HG03066 (cell line): ENCODE measurements at regions not wholly inside any gene's neighbourhood (a gene's known extent, or its start where the extent isn't known, plus 50 kb on each side); places are given as distances from the start of the nearest gene placed in this dataset.
"Not testable (repeated sequence)": the region's sequence is repeated elsewhere in the genome, so short reads cannot be mapped to it uniquely, and the experiment has no call there.

ENCODE experiments used
- ATAC-seq: cut with Tn5 transposase; IDR thresholded peaks from one replicate; pipeline ENCODE4 v1.9.1; 2021; ENCODE audit warnings: low read depth; ENCODE audit not compliant: unreplicated experiment

GRCh38 chr1:58084266-58084665, 462.3 kb downstream of the OMA1 start:
- ATAC-seq = no peak

- no peak for ATAC-seq
These were observed 463.9 kb downstream of the OMA1 start for GRCh38 chr1:58082596-58082995.

DNA sequence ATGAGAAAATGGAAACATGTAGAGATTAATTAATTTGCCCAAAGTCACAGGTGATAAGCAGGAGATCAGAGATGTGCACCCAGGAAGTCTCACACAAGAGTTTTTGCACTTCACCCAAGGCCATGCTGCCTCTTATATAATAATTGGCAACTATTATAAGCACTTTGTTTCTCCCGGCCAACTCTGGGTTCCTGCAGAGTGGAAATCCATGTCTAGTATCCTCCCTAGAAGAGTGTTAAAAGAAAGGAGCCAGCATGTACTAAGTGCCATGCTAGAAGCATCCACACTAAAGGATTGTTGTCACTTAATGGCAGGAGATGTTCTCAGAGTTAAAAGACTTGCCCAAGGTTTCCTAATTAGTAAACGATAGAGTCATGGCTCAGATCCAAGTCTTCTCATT, 470.3 kb downstream of the OMA1 start:
- no peak for ATAC-seq

DNA sequence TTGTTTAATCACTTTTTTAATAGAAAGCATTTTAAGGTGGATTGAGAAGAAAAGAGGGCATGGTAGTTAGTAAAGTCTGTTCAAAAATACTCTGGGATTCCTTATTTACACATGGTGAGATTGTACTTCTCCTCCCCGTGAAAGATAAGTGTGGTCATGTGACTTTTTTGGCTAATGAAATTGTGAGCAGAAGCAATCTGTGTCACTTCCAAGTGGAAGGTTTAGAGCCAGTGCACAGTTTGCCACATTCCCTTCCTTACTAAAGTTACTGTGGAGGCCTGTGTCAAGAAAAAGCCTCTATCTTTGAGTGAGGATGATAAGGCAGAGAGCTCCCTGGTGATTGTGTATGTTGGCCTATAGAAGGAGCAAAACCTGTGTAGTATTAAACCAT, 471.3 kb downstream of the OMA1 start:
- ATAC-seq = no peak

GRCh38 chr1:58072450-58072849, 474.1 kb downstream of the OMA1 start:
- no peak for ATAC-seq

DNA sequence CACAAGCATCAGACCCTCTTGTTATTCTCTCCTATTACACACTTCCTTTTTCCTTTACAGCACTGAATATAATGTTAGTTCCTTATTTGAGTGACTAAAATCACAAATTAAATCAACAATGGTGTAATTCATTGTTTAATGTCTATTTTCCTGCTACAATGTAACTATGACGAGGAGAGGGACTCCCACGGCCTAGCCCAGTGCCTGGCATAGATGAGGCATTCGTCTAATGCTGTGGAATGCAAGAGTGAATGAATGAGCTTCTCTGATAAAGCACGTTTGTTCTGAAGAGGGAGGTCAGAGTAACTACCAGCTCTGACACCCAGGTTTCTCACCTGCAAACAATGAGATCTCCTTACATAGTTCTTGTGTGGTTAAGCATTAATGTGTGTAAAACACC, 479.4 kb downstream of the OMA1 start:
- ATAC-seq = no peak

- no peak for ATAC-seq
These were observed 481.0 kb downstream of the OMA1 start for GRCh38 chr1:58065520-58065919.

GRCh38 chr1:58064166-58064565, 482.4 kb downstream of the OMA1 start:
- ATAC-seq = no peak

GRCh38 chr1:58063095-58063494, 483.4 kb downstream of the OMA1 start:
- ATAC-seq = no peak

GRCh38 chr1:58062635-58063034, 483.9 kb downstream of the OMA1 start:
- no peak for ATAC-seq

DNA sequence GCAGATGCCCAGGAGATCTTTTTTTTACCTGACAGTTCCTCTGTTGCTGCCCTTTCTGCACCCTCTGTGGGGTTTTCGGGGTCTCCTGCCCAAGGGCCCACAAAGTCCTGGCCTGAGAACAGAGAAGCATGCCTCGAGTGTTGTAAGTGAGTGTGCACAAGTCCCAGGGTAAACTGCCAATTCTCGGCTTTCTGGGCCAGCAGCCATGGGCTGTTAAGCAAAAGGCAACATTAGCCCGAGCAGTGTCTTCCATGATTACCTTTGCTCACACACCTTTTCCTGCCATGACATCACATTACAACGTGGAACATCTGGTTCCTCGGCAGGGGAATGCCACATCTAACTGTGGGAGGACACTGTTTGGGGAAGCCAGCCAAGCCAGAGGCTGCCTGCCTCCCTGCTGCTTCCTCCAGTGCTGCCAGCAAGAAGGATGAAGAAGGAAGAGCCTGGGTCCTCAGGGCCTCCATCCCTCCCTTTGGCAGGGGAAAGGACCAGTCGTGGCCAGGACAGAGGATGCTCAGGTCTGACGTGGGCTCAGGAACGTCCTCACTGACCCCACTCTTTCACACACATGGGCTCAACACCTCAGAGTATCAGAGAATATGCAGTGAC, 485.9 kb downstream of the OMA1 start:
- no peak for ATAC-seq

DNA sequence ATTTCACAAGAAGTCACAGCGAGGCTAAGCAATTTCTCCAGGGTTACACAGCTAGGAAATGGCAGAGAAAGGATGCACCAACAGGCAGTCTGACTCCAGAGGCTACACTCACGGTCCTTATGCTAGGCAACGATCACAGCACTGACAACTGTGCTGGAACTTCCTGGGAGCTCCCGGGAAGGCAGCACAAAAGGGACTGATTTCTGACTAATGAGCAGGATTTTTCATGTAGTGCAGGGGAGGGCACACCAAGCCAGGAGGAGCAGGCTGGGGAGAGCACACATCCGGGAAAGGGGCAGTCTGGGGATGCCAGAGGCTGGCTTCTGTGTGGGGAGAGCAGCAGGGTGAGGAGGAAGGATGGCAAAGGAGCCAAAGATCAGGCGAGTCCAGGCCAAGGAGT, 486.7 kb downstream of the OMA1 start:
- no peak for ATAC-seq

DNA sequence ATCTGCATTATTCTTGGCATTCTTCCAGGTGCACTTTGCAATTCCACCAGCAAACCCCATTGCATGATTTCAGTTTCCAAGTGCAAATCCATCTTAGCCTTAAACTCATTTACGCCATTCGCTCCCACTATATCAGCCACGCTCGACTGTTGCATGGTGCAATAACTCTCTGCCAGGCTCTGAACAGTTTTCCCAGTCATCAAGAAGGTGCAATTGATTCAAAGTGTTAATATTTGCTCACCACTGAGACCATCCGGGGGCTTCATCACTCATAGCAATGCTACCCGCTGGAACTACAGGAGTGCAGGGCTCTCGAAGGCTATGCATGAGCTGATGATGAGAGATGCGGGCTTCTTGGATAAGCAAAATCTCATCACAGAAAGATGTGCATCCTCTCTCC, 488.2 kb downstream of the OMA1 start:
- ATAC-seq = no peak

- no peak for ATAC-seq
These were observed 488.7 kb downstream of the OMA1 start for GRCh38 chr1:58057826-58058225.

DNA sequence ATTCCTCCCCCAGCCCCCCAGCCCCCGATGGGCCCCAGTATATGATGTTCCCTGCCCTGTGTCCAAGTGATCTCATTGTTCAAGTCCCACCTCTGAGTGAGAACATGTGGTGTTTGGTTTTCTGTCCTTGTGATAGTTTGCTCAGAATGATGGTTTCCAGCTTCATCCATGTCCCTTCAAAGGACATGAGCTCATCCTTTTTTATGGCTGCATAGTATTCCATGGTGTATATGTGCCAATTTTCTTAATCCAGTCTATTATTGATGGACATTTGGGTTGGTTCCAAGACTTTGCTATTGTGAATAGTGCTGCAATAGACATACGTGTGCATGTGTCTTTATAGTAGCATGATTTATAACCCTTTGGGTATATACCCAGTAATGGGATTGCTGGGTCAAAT, 495.3 kb downstream of the OMA1 start:
- not testable (repeated sequence) for ATAC-seq

DNA sequence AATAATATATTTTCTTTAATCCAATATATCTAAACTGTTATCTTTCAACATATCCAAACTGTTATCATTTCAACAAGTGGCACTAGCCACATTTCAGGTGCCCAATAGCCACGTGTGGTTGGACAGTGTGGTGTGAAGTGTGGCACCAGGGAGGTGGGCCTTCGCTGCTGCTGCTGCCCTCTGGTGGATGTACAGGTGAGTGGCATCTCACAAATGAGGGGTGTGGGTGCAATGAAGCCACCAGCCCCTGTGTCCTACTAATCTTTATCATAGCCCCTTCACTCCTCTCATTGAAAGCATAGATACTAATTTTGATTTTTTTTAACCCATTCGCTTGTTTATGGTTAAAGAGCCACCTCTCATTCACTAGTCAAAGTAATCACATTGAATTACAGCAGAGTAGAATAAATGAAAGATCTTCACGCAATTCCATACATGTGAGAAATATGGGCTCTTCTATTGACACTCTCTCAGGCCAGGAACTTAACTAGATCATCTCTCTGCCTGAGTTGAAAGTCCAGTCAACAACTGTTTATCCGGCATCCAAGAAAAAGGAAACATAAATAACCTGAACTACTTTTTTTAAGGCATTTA, 499.2 kb downstream of the OMA1 start:
- ATAC-seq = no peak

GRCh38 chr1:58045094-58045705, 501.3 kb downstream of the OMA1 start:
- ATAC-seq = no peak

DNA sequence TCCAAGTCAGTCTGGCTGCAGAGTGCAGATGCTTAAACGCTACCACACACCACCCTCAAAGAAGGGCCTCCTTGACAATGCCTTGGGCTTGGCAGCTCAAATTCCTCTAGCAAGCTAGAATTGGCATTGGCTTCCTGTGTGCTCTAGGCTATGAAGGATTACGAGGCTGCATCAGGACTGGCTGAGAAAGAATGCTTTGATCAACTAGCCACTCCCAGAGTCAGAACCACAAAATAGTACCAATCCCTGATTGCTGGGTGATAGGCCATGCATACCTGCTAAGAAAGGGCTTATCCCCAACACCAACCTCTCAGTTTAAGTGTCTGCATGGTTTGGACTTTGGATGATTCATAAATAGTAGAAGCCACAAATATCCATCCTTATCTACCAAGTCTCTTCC, 504.9 kb downstream of the OMA1 start:
- ATAC-seq = no peak

DNA sequence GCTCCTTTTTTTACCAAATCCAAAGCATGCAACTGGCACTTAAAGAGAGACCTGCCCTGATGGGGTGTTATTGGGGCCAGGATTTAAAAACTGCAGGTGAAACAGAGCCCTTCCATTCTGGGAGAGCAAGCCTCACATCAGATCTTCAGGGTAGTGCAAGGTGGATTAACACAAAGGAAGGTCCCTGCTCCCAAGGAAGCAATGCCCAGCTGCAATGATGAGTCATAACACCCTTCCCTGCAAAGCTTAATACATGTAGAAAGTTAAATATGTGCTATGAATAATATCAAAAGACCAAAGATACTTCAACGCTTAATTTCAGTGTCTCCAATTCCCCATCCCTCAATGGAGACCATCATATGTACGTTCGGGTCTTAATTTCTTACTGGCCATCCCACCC, 508.0 kb downstream of the OMA1 start:
- ATAC-seq = no peak

- no peak for ATAC-seq
These were observed 511.0 kb downstream of the OMA1 start for GRCh38 chr1:58035523-58035922.

DNA sequence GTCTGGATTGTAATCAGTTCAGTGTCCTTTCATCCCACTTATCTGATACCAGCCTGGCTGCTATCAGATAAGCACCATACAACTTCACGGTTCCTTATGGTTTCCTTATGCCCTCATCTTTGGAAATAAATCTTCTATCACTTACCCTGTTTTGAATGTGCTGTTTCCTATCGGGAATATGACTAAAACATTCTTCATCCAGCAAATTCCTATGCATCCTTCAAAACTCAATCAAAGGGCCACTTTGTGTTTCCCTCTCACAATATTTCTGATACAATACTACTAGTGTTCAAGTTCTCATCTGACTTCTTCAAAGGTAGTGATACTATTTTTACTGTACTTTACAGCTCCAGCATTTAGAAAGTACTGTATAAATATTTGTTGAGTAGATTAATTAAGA, 513.2 kb downstream of the OMA1 start:
- ATAC-seq = no peak

DNA sequence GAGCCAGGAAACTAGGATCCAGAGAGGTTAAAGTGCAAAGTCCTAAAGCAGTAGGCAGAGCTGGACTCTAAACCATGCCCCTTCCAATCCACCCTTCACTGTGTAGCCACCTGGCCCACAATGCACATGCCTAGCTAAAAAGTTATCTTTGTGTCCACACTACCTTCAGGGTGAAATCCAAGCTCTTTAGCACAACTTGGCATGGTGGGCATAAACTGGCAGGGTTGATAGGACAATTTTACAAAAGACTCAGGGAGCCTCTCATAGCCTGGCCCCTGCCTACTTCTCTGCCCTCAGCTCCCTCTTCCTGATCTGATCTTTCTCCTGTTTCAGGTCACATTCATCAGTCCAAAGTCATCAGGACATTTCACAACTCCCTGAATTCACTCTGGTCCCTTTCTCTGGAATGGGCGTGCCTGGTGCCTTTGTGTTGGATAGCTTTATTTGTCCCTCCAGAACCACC, 513.9 kb downstream of the OMA1 start:
- ATAC-seq = no peak
